ENCODE measurements at regions not wholly inside any gene's neighbourhood (a gene's known extent, or its start where the extent isn't known, plus 50 kb on each side); places are given as distances from the start of the nearest gene placed in this dataset.

DNA sequence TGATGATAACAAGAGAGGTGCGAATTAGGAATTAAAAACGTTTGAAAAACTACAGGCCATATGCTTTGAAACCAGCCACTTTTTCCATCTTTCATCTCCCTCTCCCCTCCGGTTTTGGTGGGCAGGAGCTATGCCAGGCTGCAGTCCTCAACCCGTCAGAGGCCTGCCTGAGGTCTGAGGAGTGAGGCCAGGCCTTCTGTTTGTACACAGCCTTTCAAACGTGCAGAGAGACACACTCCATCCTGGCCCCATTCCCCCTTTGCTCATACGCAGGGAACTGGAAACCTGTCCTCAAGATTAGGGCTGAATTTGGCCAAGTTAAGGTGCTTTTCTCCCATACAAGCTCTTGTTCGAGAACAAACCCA, 74.5 kb downstream of the ZIC5 start:
- no peak for DNase-seq
- Histone ChIP-seq H3K4me1 (ENCODE audit: control extremely low read depth in 1 of 4, control insufficient read depth in 4 of 4, insufficient read depth in 4 of 4, low read length in 3 of 4) (peaks cover 0 to 16% (median 13%) of the 10 kb centered on the region in 4 experiments), H3K27ac (ENCODE audit: insufficient read depth in 1 of 2, low read depth in 1 of 2, low read length in 2 of 2, poor library complexity in 1 of 2, severe bottlenecking in 2 of 2) (no peak overlapping the region), H3K27me3 (replicated peaks in 2 of 5; ENCODE audit: control insufficient read depth in 4 of 5, insufficient read depth in 5 of 5, low read length in 4 of 5) (peaks cover 0 to 79% (median 29%) of the 10 kb centered on the region in 5 experiments), H3K36me3 (ENCODE audit: control insufficient read depth in 4 of 4, insufficient read depth in 4 of 4, low read length in 3 of 4) (no peaks in the 10 kb centered on the region), H3K9me3 (ENCODE audit: control extremely low read depth in 1 of 5, control insufficient read depth in 4 of 5, insufficient read depth in 2 of 5, low read depth in 1 of 5, low read length in 4 of 5) (no peaks in the 10 kb centered on the region), H3K4me3 (ENCODE audit: control insufficient read depth in 1 of 7, extremely low read depth in 1 of 7, insufficient read depth in 4 of 7, low read depth in 2 of 7, low read length in 6 of 7) (no peak overlapping the region)
- POLR2A ChIA-PET: no interaction called here
- CTCF ChIA-PET: no interaction called here
- 93% methylated on average over 5 of the region's 7 CpGs for WGBS (ENCODE audit: insufficient coverage)

DNA sequence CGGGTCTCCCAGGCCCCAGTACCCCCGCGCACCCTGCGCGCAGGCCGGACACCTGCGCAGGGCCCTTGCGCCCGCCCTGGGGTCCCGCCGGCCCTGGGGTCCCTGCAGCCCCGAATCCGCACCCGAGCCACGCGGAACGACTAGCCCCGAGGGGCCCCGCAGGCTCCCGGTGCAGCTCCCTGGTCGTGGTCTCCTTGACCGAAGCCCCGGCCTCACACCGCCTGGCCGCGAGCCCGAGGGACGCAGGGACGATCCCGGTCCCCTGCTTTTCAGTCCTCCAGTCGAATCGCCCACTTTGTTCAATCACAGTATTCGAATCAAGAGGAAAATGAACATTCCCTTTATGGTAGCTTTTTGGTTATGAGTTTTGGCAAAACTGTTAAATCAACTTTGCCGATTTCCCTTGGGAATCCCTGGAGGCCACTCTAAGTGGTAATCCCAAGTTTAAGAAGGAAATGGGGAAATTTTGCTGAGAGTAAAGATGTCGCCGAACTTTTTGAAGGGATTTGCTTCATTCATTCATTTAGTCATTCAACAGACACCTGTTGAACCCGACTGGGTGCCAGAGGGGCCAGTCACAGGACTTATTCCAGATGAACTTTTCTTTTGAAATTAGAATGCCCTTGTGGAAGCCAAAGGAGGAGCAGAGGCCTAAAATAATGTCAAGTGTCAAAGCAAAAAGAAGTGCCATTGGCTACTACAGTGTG, 75.0 kb downstream of the ZIC5 start:
- no peaks in the 10 kb centered on the region for H3K36me3 ChIP-seq (ENCODE audit: control insufficient read depth in 4 of 4, insufficient read depth in 4 of 4, low read length in 3 of 4)
- peaks cover 0 to 77% (median 29%) of the 10 kb centered on the region in 5 experiments for H3K27me3 ChIP-seq (replicated peaks in 2 of 5; ENCODE audit: control insufficient read depth in 4 of 5, insufficient read depth in 5 of 5, low read length in 4 of 5)
- H3K27ac ChIP-seq (ENCODE audit: insufficient read depth in 1 of 2, low read depth in 1 of 2, low read length in 2 of 2, poor library complexity in 1 of 2, severe bottlenecking in 2 of 2): no peak overlapping the region
- WGBS (ENCODE audit: insufficient coverage): 59% methylated on average over 33 of the region's 37 CpGs
- peak overlapping the region in 3 of 7 experiments; percentile 11 to 67 (median 39) for H3K4me3 ChIP-seq (ENCODE audit: control insufficient read depth in 1 of 7, extremely low read depth in 1 of 7, insufficient read depth in 4 of 7, low read depth in 2 of 7, low read length in 6 of 7)
- POLR2A ChIA-PET: no interaction called here
- DNase-seq: no peak
- CTCF ChIA-PET: no interaction called here
- H3K4me1 ChIP-seq (ENCODE audit: control extremely low read depth in 1 of 4, control insufficient read depth in 4 of 4, insufficient read depth in 4 of 4, low read length in 3 of 4): peaks cover 0 to 16% (median 13%) of the 10 kb centered on the region in 4 experiments
- no peaks in the 10 kb centered on the region for H3K9me3 ChIP-seq (ENCODE audit: control extremely low read depth in 1 of 5, control insufficient read depth in 4 of 5, insufficient read depth in 2 of 5, low read depth in 1 of 5, low read length in 4 of 5)

DNA sequence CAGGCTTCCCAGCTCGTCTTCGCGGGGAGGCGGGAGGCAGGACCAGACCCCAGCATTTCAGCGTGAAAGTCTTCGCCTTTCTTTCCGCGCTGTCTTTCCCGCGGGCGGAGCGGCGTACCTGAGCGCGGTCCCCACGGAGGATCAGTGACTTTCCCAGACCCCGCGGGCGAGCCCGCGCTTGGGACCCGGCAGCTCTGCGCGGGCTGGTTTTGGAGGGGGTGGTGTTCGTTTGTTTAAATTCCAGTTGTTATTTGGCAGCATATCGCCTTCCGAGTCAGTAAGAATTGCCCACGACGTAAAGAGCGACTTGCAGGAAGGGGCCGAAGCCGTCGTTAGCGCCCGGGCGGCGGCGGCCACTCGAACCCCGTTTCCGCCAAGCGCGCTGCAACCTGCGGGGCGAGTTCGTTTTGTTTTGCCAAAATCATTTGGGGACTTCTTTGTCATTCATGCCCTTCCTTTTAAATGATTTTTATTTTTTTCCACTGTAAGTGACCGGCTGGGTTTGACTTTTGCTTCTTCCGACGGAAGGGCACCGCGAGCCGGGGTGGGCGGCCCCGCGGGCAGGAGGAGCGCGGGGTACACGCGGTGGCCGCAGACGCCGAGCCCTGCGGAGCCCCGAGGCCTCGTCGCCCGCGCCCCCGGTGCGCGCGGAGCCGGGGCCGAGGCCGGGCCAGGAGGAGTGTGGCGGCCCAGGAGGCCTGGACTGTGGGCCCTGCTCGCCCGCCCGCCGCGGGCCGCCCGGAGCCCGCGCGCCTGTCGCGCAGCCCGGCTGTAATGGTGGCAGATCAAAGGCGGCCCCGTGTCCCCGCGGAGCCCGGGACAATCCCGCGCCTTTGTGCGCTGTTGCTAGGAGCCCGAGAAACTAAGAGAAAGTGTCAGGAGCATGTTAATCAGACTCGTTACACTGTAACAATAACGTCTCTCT, 75.9 kb downstream of the ZIC5 start:
- CTCF ChIA-PET: no interaction called here
- Histone ChIP-seq H3K4me1 (ENCODE audit: control extremely low read depth in 1 of 4, control insufficient read depth in 4 of 4, insufficient read depth in 4 of 4, low read length in 3 of 4) (peaks cover 0 to 16% (median 13%) of the 10 kb centered on the region in 4 experiments), H3K27ac (ENCODE audit: insufficient read depth in 1 of 2, low read depth in 1 of 2, low read length in 2 of 2, poor library complexity in 1 of 2, severe bottlenecking in 2 of 2) (no peak overlapping the region), H3K27me3 (replicated peaks in 2 of 5; ENCODE audit: control insufficient read depth in 4 of 5, insufficient read depth in 5 of 5, low read length in 4 of 5) (peaks cover 0 to 70% (median 27%) of the 10 kb centered on the region in 5 experiments), H3K4me3 (ENCODE audit: control insufficient read depth in 1 of 7, extremely low read depth in 1 of 7, insufficient read depth in 4 of 7, low read depth in 2 of 7, low read length in 6 of 7) (peak overlapping the region; percentile 18 to 74 (median 56)), H3K9me3 (ENCODE audit: control extremely low read depth in 1 of 5, control insufficient read depth in 4 of 5, insufficient read depth in 2 of 5, low read depth in 1 of 5, low read length in 4 of 5) (no peaks in the 10 kb centered on the region), H3K36me3 (ENCODE audit: control insufficient read depth in 4 of 4, insufficient read depth in 4 of 4, low read length in 3 of 4) (no peaks in the 10 kb centered on the region)
- POLR2A ChIA-PET: no interaction called here
- peak in 2 of 3 donors; percentile 7 to 30 for DNase-seq
- 3% methylated on average over 77 of the region's 100 CpGs for WGBS (ENCODE audit: insufficient coverage)

DNA sequence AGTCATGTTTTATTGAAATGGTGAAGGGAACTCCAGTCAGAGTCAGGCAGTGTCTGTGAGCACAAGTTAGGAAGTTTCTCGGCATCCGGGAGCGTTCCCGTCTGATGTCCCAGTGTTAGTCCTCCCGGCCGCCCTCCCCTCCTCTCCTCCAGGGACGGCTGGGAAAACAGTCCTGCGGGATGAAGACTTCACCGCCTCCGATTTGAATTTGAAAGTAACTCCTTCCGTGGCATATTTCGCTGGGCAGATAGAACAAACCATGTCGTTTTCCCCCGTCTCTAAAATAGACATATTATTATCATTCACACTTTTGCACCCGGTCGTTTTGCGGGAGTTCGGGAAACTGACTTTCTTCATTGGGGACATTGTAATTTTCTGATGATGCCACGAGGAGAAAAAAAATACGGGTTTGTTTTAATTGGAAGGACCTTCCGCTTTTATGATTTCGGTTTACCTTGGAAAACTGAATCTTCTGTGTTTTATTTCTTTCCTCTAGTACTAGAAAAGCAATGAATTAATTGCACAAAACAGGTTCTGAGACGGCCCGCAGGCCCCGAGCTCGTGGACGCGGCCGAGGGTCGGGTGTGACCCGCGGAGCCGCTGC, 76.6 kb downstream of the ZIC5 start:
- Histone ChIP-seq H3K36me3 (ENCODE audit: control insufficient read depth in 4 of 4, insufficient read depth in 4 of 4, low read length in 3 of 4) (no peaks in the 10 kb centered on the region), H3K4me1 (ENCODE audit: control extremely low read depth in 1 of 4, control insufficient read depth in 4 of 4, insufficient read depth in 4 of 4, low read length in 3 of 4) (peaks cover 0 to 16% (median 13%) of the 10 kb centered on the region in 4 experiments), H3K27me3 (replicated peaks in 2 of 5; ENCODE audit: control insufficient read depth in 4 of 5, insufficient read depth in 5 of 5, low read length in 4 of 5) (peaks cover 0 to 67% (median 27%) of the 10 kb centered on the region in 5 experiments), H3K9me3 (ENCODE audit: control extremely low read depth in 1 of 5, control insufficient read depth in 4 of 5, insufficient read depth in 2 of 5, low read depth in 1 of 5, low read length in 4 of 5) (no peaks in the 10 kb centered on the region), H3K4me3 (ENCODE audit: control insufficient read depth in 1 of 7, extremely low read depth in 1 of 7, insufficient read depth in 4 of 7, low read depth in 2 of 7, low read length in 6 of 7) (peak overlapping the region; percentile 18 to 74 (median 56)), H3K27ac (ENCODE audit: insufficient read depth in 1 of 2, low read depth in 1 of 2, low read length in 2 of 2, poor library complexity in 1 of 2, severe bottlenecking in 2 of 2) (no peak overlapping the region)
- ChIA-PET CTCF (no interaction called here), POLR2A (no interaction called here)
- WGBS (ENCODE audit: insufficient coverage): 2% methylated on average over 29 of the region's 33 CpGs
- DNase-seq: peak; percentile 8 to 47 (median 45)

DNA sequence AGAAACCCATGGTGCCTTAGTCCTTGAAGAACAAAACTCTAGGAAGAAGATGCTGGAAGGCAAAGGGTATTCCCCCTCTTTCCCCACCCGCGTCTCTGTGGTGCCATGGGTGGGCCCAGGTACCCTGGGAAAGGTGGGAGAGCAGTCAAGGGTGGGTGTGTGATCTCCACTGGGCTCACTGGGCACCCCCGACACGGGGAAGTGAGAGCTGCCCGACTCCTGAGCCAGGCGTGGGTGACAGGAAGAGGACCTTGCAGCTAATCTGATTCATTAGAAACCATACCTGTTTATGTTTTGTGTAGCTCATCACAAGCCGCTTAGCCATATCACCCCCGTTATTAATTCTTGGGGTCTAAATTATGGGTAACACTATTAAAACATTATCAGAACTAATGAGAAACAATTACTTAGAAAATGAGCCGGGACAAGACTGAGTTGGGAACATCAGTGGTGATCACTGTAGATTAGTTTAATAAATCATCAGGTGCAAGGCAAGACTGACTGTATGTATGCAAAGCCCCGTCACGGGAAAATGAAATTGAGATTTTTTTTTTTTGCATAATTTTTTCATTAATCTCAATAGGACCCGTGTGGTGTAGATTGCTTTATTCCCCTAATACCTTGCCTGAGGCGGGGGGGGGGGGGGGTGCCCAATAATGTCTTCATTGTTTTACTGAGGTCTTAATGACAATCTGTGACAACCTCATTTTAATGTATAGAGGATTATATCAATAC, 77.3 kb downstream of the ZIC5 start:
- ChIA-PET CTCF (no interaction called here), POLR2A (no interaction called here)
- Histone ChIP-seq H3K4me1 (ENCODE audit: control extremely low read depth in 1 of 4, control insufficient read depth in 4 of 4, insufficient read depth in 4 of 4, low read length in 3 of 4) (peaks cover 0 to 16% (median 13%) of the 10 kb centered on the region in 4 experiments), H3K27ac (ENCODE audit: insufficient read depth in 1 of 2, low read depth in 1 of 2, low read length in 2 of 2, poor library complexity in 1 of 2, severe bottlenecking in 2 of 2) (no peak overlapping the region), H3K27me3 (replicated peaks in 2 of 5; ENCODE audit: control insufficient read depth in 4 of 5, insufficient read depth in 5 of 5, low read length in 4 of 5) (peaks cover 0 to 65% (median 27%) of the 10 kb centered on the region in 5 experiments), H3K9me3 (ENCODE audit: control extremely low read depth in 1 of 5, control insufficient read depth in 4 of 5, insufficient read depth in 2 of 5, low read depth in 1 of 5, low read length in 4 of 5) (no peaks in the 10 kb centered on the region), H3K36me3 (ENCODE audit: control insufficient read depth in 4 of 4, insufficient read depth in 4 of 4, low read length in 3 of 4) (no peaks in the 10 kb centered on the region), H3K4me3 (ENCODE audit: control insufficient read depth in 1 of 7, extremely low read depth in 1 of 7, insufficient read depth in 4 of 7, low read depth in 2 of 7, low read length in 6 of 7) (peak overlapping the region in 5 of 7 experiments; percentile 46 to 74 (median 63))
- WGBS (ENCODE audit: insufficient coverage): 90% methylated on average over 2 of the region's 13 CpGs
- DNase-seq: no peak

DNA sequence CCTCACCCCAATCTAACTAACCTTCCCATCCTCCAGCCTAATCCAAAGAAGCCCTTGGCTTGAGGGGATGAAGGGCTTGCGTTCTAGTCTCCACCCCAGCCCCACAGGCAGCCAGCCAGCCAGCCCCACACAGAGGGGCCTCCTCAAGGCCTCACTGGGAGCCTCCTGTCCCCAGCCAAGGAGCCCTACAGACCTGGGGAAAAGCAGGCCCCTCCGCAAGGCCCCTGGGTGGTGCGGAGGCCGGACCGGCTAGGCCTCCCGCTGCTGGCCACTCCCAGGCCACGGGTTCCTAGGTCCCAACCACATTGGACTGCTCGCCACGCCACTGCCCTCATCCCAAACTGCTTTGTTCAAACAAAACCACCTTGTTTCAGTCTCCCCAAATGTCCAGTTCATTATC, 78.0 kb downstream of the ZIC5 start:
- 96% methylated on average over 8 of the region's 9 CpGs for WGBS (ENCODE audit: insufficient coverage)
- ChIA-PET POLR2A (no interaction called here), CTCF (no interaction called here)
- Histone ChIP-seq H3K9me3 (ENCODE audit: control extremely low read depth in 1 of 5, control insufficient read depth in 4 of 5, insufficient read depth in 2 of 5, low read depth in 1 of 5, low read length in 4 of 5) (no peaks in the 10 kb centered on the region), H3K4me3 (ENCODE audit: control insufficient read depth in 1 of 7, extremely low read depth in 1 of 7, insufficient read depth in 4 of 7, low read depth in 2 of 7, low read length in 6 of 7) (no peak overlapping the region), H3K27ac (ENCODE audit: insufficient read depth in 1 of 2, low read depth in 1 of 2, low read length in 2 of 2, poor library complexity in 1 of 2, severe bottlenecking in 2 of 2) (no peak overlapping the region), H3K36me3 (ENCODE audit: control insufficient read depth in 4 of 4, insufficient read depth in 4 of 4, low read length in 3 of 4) (no peaks in the 10 kb centered on the region), H3K4me1 (ENCODE audit: control extremely low read depth in 1 of 4, control insufficient read depth in 4 of 4, insufficient read depth in 4 of 4, low read length in 3 of 4) (peaks cover 0 to 16% (median 13%) of the 10 kb centered on the region in 4 experiments), H3K27me3 (replicated peaks in 2 of 5; ENCODE audit: control insufficient read depth in 4 of 5, insufficient read depth in 5 of 5, low read length in 4 of 5) (peaks cover 0 to 58% (median 26%) of the 10 kb centered on the region in 5 experiments)
- DNase-seq: no peak

All from common myeloid progenitor, CD34-positive (primary cell).